ENCODE measurements at regions not wholly inside any gene's neighbourhood (a gene's known extent, or its start where the extent isn't known, plus 50 kb on each side); places are given as distances from the start of the nearest gene placed in this dataset.
"Not testable (repeated sequence)": the region's sequence is repeated elsewhere in the genome, so short reads cannot be mapped to it uniquely, and the experiment has no call there.

GRCh38 chr11:15824060-15824459 lies 532.3 kb downstream of the SOX6 start:
- no peak for DNase-seq

DNA sequence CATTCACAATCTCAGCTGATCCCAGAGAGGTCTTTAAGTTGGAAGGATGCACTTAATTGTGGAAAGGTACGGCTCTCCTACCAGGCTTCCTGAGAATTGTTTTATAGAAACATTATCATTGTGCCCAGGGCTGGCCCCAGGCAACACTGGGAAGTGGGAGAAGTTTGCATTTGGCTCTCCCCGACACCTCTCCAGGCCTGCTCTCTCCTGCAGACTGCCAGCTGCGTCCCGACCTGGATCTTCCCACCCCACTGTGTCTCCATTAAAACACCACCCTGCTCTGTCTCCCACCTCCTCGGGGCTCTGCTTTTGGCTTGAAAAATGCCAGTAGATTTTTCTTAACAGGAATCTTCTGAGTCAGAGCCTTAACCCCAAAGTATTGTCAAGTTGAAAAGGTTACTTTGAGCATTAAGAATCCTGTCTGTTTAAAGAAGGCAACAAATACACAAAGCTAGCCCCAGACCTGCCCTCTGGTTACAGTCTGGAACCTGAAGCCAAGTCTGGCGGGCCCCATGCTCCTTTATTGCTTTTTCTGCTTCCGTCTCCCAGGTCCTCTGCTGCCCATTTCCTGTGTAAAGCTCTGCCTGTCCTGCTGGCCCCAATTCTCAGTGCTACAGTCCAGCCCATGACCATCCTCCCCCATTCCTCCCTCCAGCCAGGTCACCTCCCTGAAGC lies 530.2 kb downstream of the SOX6 start:
- DNase-seq: no peak

DNA sequence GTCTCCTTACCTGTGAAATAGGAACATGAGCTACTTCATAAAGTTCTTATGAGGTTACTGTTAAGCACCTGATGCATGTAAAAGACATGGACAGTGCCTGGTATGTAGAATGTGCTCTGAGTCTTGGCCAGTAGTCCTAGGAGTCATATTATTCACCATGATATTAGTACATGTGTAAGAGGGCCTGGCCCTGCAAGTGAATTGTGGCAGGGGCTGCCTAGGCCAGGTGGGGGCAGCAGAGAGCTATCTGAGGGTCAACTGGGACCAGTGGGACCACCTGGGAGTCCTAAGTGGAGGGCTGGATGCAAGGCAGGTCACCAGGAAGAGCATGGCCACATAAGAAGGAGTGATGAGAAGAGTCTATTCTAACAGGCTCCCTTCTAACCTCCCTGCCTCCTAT lies 529.5 kb downstream of the SOX6 start:
- DNase-seq: no peak

GRCh38 chr11:15828215-15828853 lies 528.0 kb downstream of the SOX6 start:
- DNase-seq: no peak

DNA sequence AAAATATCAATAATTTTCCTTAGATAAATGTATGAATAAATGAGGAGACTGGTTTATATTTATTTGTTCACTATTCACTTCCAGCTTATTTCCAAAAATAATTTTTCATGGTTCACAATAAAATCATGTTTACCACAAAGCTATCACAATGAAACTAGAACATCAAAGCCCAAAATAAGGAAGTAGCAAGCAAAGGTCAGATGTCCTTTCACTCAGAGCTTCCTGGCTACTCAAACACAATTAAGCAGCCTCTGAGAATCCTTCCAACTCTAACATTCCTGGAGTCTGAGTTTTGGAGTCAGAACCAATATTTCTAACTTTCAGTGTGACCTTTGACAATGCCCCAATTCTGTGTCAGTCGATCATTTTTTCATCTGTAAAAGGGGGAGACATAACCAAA lies 527.0 kb downstream of the SOX6 start:
- no peak for DNase-seq

GRCh38 chr11:15830741-15831428 lies 525.5 kb downstream of the SOX6 start:
- no peak for DNase-seq

DNA sequence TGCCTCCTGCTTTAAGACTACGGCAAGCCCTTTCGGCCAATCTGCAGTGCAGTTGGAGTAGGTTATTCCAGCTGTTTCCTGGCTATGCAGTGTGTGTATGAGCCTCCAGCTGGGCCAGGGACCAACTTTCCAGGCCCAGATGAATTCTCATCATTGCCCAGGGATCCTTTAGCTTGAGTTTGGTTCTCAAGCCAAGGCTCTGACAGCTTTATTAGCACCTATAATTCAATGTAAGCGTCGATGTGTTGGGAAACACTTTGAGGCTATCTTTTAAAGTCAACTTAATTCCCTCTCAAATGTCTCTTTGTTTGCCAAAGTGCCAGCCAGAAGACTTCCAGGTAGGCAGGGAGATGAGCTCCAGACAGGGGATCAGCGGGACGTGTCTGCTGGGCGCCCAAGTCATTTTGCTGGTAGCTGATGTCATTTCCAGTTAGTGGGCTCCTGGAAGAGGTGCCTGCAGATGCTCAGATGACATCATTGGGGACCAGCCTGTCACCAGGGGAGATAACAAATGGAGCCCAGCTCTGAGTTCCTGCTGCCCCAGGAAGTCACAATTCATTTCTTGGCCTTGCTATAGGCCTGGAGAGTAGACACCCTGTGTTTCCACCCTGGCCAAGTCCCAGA lies 520.4 kb downstream of the SOX6 start:
- no peak for DNase-seq

DNA sequence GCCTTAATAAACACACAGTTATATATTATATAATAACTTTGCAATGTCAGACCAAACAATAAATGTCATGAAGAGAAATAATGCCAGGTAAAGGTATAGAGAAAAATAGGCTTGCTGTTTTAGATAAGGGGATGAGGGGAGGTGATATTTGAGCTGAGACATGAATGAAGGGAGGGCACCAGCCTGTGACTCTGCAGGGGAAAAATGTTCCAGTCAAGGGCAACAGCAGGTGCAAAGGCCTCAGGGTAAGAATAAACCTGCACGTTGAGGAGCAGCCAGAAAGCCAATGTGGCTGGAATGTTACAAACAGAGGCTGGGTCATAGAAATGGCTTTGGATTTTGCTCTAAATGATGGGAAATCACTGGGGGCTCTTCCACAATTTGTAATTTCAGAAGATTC lies 519.6 kb downstream of the SOX6 start:
- DNase-seq: no peak

DNA sequence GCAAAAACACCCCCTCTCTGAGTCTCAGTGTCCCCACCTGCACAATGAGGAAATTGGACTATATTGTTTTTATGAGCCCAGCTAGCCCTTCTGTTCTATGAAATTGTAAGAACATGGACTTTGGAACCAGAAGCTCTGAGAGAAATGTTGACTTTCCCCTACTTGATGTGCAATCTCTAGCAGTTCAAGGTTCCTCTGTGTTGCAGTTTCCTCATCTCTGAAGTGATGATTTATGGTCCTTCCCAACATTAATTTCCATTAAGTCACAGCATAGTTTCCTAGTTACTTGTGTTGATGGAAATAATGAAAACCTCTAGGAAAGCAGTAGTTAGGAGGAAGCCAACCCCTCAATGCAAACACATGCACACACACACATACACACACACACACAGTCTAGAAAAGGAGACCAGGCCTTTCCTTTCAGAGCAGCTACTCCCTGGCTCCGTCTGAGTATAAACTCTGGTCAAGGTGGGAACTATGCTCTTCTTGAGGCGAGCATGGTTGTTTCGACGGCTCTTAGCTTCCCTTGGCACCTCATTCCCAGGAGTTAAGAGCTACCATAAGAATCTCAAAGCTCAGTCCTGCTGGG lies 518.4 kb downstream of the SOX6 start:
- no peak for DNase-seq

DNA sequence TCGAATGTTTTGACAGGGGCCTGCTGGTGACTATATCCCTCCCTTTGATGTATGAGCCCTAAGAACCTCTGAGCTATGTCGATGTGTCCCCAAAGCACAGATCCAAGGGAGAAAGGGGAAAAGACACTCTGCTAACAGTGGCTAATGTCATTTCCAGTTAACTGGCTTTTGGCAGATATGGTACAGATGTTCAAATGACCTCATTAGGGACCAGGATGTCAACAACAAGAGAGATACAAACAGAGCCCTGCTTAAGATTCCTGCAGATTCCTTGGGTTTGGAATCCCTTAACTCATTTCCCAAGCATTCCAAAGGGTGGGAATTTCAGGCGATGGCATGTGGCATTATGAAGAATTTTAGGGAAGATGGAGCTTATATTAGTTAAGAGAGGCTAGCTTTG lies 517.3 kb downstream of the SOX6 start:
- no peak for DNase-seq

GRCh38 chr11:15840966-15841365 lies 515.4 kb downstream of the SOX6 start:
- DNase-seq: no peak

- no peak for DNase-seq
Measured at GRCh38 chr11:15841931-15842740, 514.2 kb downstream of the SOX6 start.

GRCh38 chr11:15843309-15843872 lies 513.0 kb downstream of the SOX6 start:
- no peak for DNase-seq

GRCh38 chr11:15845261-15845660 lies 511.1 kb downstream of the SOX6 start:
- DNase-seq: no peak

GRCh38 chr11:15848631-15849168 lies 507.6 kb downstream of the SOX6 start:
- DNase-seq: no peak

DNA sequence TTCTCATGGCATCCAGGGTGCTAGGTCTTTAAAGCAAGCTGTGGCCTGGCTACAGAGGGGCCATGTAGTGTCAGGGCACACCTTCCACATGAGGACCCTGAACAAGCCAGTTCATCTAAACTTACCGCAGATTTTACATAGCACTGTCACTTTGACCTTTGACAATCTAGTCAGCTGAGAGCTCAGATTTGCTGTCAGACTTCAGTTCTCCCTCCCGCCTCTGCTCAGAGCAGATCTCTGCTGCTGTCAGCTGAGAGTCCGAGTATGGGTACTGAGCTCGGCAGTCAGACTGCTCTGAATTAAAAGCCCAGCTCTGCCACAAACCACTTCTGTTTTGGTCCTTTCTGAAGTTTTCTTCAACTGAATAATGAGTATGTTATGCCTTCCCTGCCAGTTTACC lies 507.1 kb downstream of the SOX6 start:
- DNase-seq: no peak

DNA sequence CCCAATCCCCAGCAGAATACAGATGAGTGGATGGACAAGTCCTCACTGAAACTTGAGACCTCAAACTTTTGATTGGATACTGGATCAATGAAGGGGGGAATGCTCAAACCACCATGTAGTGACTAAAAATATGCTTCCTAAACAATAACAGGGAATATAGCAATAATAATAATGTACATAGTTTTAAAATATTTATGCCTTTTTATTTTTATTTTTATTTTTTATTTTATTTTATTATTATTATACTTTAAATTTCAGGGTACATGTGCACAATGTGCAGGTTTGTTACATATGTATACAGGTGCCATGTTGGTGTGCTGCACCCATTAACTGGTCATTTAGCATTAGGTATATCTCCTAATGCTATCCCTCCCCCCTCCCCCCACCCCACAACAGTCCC lies 506.0 kb downstream of the SOX6 start:
- not testable (repeated sequence) for DNase-seq

- no peak for DNase-seq
Measured at GRCh38 chr11:15851051-15851498, 505.3 kb downstream of the SOX6 start.

- DNase-seq: no peak
Measured at GRCh38 chr11:15852179-15852578, 504.2 kb downstream of the SOX6 start.

DNA sequence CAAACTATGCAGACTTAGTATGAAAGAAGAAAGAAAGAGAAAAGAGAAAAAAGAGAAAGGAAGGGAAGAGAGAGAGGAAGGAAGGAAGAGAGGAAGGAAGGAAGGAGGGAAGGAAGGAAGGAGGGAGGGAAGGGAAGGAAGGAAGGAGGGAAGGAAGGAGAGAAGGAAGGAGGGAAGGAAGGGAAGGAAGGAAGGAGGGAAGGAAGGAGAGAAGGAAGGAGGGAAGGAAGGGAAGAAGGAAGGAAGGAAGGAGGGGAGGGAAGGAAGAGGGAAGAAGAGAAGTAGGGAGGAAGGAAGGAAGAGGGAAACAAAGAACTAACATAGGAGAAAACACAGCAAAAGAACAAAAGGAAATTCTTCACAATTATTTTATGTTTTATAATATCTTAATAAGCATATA lies 502.1 kb downstream of the SOX6 start:
- DNase-seq: no peak

GRCh38 chr11:15858881-15859280 lies 497.5 kb downstream of the SOX6 start:
- no peak for DNase-seq

GRCh38 chr11:15859411-15859810 lies 496.9 kb downstream of the SOX6 start:
- DNase-seq: no peak
